Tibial artery (tissue), 4 donors: ENCODE measurements at regions not wholly inside any gene's neighbourhood (a gene's known extent, or its start where the extent isn't known, plus 50 kb on each side); places are given as distances from the start of the nearest gene placed in this dataset.
"Not testable (repeated sequence)": the region's sequence is repeated elsewhere in the genome, so short reads cannot be mapped to it uniquely, and the experiment has no call there.

Experiments used
- DNase-seq, 2 donors: peaks; one replicate each; pipeline ENCODE4 v3.0.0-alpha.2; 2019
- H3K27ac ChIP-seq, 2 donors: fragments of 200-600 bp; sonication (generic) in 1 of 2; 1 replicate in 1 of 2; 2 replicates in 1 of 2; pipeline ENCODE4 v1.5.1; 2018 to 2019; ENCODE audit warnings: mild to moderate bottlenecking in 1 of 2
- H3K27me3 ChIP-seq, 2 donors: fragments of 200-600 bp; sonication (generic) in 1 of 2; one replicate each; pipeline versions ENCODE4 v1.5.1 to v1.6.0; 2016 to 2019
- H3K36me3 ChIP-seq, 3 donors: fragments of 200-600 bp; sonication (generic) in 2 of 3; one replicate each; pipeline ENCODE4 v1.5.1; 2016 to 2019; ENCODE audit warnings: mild to moderate bottlenecking in 2 of 3
- H3K4me1 ChIP-seq, 4 donors: fragments of 200-600 bp; sonication (generic) in 2 of 4; 1 replicate in 3 of 4; 2 replicates in 1 of 4; pipeline ENCODE4 v1.5.1; 2016 to 2019
- H3K4me3 ChIP-seq, 2 donors: fragments of 200-600 bp; sonication (generic) in 1 of 2; 1 replicate in 1 of 2; 2 replicates in 1 of 2; pipeline ENCODE4 v1.5.1; 2018 to 2019; ENCODE audit warnings: mild to moderate bottlenecking in 2 of 2
- H3K9me3 ChIP-seq, 3 donors: fragments of 200-600 bp; sonication (generic) in 1 of 3; one replicate each; pipeline ENCODE4 v1.5.1; 2016 to 2019
- CTCF ChIP-seq, 2 experiments: fragments of 200-600 bp in 1 of 2; fragments of 450-650 bp in 1 of 2; IDR thresholded peaks; one replicate each; pipeline ENCODE4 v1.5.1; 2017 to 2019; ENCODE audit warnings: antibody characterized with exemption in 2 of 2, mild to moderate bottlenecking in 1 of 2, moderate library complexity in 1 of 2
- intact Hi-C: fragments of 100-400 bp; cut with DNase I; formaldehyde crosslinking; loops from one replicate; pipeline ENCODE4 v1.15.0; 2023; ENCODE audit warnings: low total_unique reads

- Histone ChIP-seq H3K4me1 (peaks cover 0 to 13% (median 0%) of the 10 kb centered on the region in 4 donors), H3K27me3 (no peaks in the 10 kb centered on the region), H3K9me3 (no peaks in the 10 kb centered on the region), H3K36me3 (no peaks in the 10 kb centered on the region), H3K27ac (no peak overlapping the region), H3K4me3 (no peak overlapping the region)
- no peak for TF ChIP-seq CTCF (IDR thresholded peaks at IDR 0.05)
- intact Hi-C loops = no loop called here
- no peak for DNase-seq
Measured at GRCh38 chr4:112836895-112837294, 200.0 kb downstream of the LARP7 start.

DNA sequence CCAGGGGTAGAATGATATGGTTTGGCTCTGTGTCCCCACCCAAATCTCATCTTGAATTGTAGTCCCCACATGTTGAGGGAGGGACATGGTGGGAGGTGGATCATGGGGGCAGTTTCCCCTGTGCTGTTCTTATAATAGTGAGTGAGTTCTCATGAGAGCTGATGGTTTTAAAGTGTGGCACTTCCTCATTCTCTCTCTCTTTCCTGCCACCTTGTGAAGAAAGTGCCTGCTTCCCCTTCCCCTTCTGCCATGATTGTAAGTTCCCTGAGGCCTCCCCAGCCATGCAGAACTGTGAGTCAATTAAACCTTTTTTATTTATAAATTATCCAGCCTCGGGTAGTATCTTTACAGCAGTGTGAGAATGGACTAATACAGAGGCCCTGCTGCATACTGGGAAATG is 201.1 kb downstream of the LARP7 start:
- DNase-seq, H3K27ac ChIP-seq, H3K4me3 ChIP-seq, H3K27me3 ChIP-seq, H3K9me3 ChIP-seq, H3K4me1 ChIP-seq, intact Hi-C loops, H3K36me3 ChIP-seq: not testable (repeated sequence)

DNA sequence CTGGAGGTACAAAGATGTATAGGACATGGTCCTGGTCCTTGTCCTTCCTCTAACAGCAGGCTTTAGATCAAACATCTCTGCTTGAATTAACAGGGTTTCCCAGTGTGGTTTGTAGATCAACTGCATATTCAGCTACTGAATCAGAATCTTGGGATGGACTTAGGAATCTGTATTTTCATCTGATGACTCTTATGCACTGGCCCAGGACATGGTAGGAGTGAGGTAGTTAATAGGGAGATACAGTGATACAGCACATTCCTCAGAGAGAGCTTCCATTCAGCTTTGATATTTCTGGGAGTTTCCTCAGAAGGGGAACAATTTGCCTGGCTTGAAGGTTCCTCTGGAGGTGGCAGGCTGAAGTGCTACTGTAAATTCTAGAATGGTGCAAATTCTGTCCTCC is 203.1 kb downstream of the LARP7 start:
- no peak overlapping the region for H3K27ac ChIP-seq
- H3K36me3 ChIP-seq = no peaks in the 10 kb centered on the region
- no peaks in the 10 kb centered on the region for H3K27me3 ChIP-seq
- no peak overlapping the region for H3K4me3 ChIP-seq
- intact Hi-C loops = no loop called here
- DNase-seq = no peak
- no peaks in the 10 kb centered on the region for H3K9me3 ChIP-seq
- no peak for TF ChIP-seq CTCF (IDR thresholded peaks at IDR 0.05)
- H3K4me1 ChIP-seq = no peaks in the 10 kb centered on the region

DNA sequence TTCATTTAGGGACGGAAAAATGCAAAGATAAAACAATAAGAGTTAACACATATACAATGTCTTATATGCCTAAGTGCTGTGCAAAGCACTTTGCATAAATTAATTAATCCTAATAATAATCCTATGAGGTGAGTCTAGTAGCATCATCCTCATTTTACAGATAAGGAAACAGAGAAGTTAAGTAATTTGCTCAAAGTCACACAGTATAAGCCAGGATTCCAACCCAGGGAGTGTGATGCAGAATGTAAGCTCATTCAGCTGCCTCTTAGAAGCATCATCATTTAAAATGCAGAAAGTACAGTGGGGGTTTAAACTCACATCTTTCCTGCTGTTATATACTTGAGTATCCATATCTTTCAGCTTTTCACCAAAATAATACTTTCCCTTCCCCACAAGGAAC is 203.7 kb downstream of the LARP7 start:
- DNase-seq = no peak
- no peaks in the 10 kb centered on the region for H3K27me3 ChIP-seq
- intact Hi-C loops = no loop called here
- no peak for TF ChIP-seq CTCF (IDR thresholded peaks at IDR 0.05)
- H3K4me3 ChIP-seq = no peak overlapping the region
- H3K36me3 ChIP-seq = no peaks in the 10 kb centered on the region
- H3K9me3 ChIP-seq = no peaks in the 10 kb centered on the region
- no peak overlapping the region for H3K27ac ChIP-seq
- no peaks in the 10 kb centered on the region for H3K4me1 ChIP-seq

- no peaks in the 10 kb centered on the region for H3K27me3 ChIP-seq
- intact Hi-C loops = no loop called here
- H3K9me3 ChIP-seq = no peaks in the 10 kb centered on the region
- H3K36me3 ChIP-seq = no peaks in the 10 kb centered on the region
- no peak for TF ChIP-seq CTCF (IDR thresholded peaks at IDR 0.05)
- no peak overlapping the region for H3K4me3 ChIP-seq
- no peak overlapping the region for H3K27ac ChIP-seq
- no peaks in the 10 kb centered on the region for H3K4me1 ChIP-seq
- no peak for DNase-seq
Measured at GRCh38 chr4:112842513-112842912, 205.6 kb downstream of the LARP7 start.

GRCh38 chr4:112845386-112845785 is 204.1 kb upstream of the ANK2 start:
- no peak for TF ChIP-seq CTCF (IDR thresholded peaks at IDR 0.05)
- intact Hi-C loops = no loop called here
- H3K27ac ChIP-seq = no peak overlapping the region
- H3K4me3 ChIP-seq = no peak overlapping the region
- no peaks in the 10 kb centered on the region for H3K9me3 ChIP-seq
- no peaks in the 10 kb centered on the region for H3K36me3 ChIP-seq
- DNase-seq = no peak
- no peaks in the 10 kb centered on the region for H3K27me3 ChIP-seq
- H3K4me1 ChIP-seq = peaks cover 0 to 12% (median 0%) of the 10 kb centered on the region in 4 donors
